ENCODE measurements at regions not wholly inside any gene's neighbourhood (a gene's known extent, or its start where the extent isn't known, plus 50 kb on each side); places are given as distances from the start of the nearest gene placed in this dataset.

- DNase-seq (ENCODE audit: insufficient read length, low spot score), result no peak
Measured at GRCh38 chr18:43919551-43919950, 642.3 kb upstream of the SYT4 start.

GRCh38 chr18:43931439-43931838 is 654.1 kb upstream of the SYT4 start:
- no peak for TF ChIP-seq CTCF (IDR thresholded peaks at IDR 0.05; ENCODE audit: insufficient read depth, missing control alignments)
- no peak for DNase-seq (ENCODE audit: insufficient read length, low spot score)
- FAIRE-seq, result no peak

More at GRCh38 chr18:43919551-43919950, 642.3 kb upstream of the SYT4 start:
- no peak for TF ChIP-seq CTCF (IDR thresholded peaks at IDR 0.05; ENCODE audit: insufficient read depth, missing control alignments)
- FAIRE-seq, result no peak

- DNase-seq (ENCODE audit: insufficient read length, low spot score), result no peak
- FAIRE-seq, result no peak
- no peak for TF ChIP-seq CTCF (IDR thresholded peaks at IDR 0.05; ENCODE audit: insufficient read depth, missing control alignments)
Measured at GRCh38 chr18:43932140-43932539, 654.9 kb upstream of the SYT4 start.

GRCh38 chr18:43933177-43933576 is 655.9 kb upstream of the SYT4 start:
- DNase-seq (ENCODE audit: insufficient read length, low spot score), result no peak
- no peak for FAIRE-seq
- TF ChIP-seq CTCF (IDR thresholded peaks at IDR 0.05; ENCODE audit: insufficient read depth, missing control alignments), result no peak

- no peak for DNase-seq (ENCODE audit: insufficient read length, low spot score)
- TF ChIP-seq CTCF (IDR thresholded peaks at IDR 0.05; ENCODE audit: insufficient read depth, missing control alignments), result no peak
- no peak for FAIRE-seq
Measured at GRCh38 chr18:43934322-43934721, 657.0 kb upstream of the SYT4 start.

- TF ChIP-seq CTCF (IDR thresholded peaks at IDR 0.05; ENCODE audit: insufficient read depth, missing control alignments), result no peak
- FAIRE-seq, result no peak
Measured at GRCh38 chr18:43934781-43935471, 657.6 kb upstream of the SYT4 start.

GRCh38 chr18:43936176-43936575 is 658.9 kb upstream of the SYT4 start:
- DNase-seq (ENCODE audit: insufficient read length, low spot score) (no peak), FAIRE-seq (no peak)
- no peak for TF ChIP-seq CTCF (IDR thresholded peaks at IDR 0.05; ENCODE audit: insufficient read depth, missing control alignments)

More at GRCh38 chr18:43934781-43935471, 657.6 kb upstream of the SYT4 start:
- no peak for DNase-seq (ENCODE audit: insufficient read length, low spot score)

Data from D721Med (cell line).